OCI-LY1 (cell line): ENCODE measurements at regions not wholly inside any gene's neighbourhood (a gene's known extent, or its start where the extent isn't known, plus 50 kb on each side); places are given as distances from the start of the nearest gene placed in this dataset.

ENCODE experiments used
- H2AFZ ChIP-seq: fragments of 200-600 bp; sonication (generic), shearing (Covaris generic); 2 replicates; pipeline ENCODE4 v1.6.0; 2014; ENCODE audit warnings: antibody characterized with exemption, mild to moderate bottlenecking, low read length
- H3F3A ChIP-seq: fragments of 200-600 bp; sonication (generic), shearing (Covaris generic); 2 replicates; pipeline ENCODE4 v1.6.0; 2014; ENCODE audit warnings: mild to moderate bottlenecking, antibody characterized with exemption, low read length, moderate library complexity; ENCODE audit not compliant: insufficient read depth
- H3K27ac ChIP-seq: fragments of 200-600 bp; sonication (generic); 2 replicates; pipeline ENCODE4 v1.5.1; 2014; ENCODE audit warnings: low read length, mixed run types, mild to moderate bottlenecking, low read depth; ENCODE audit not compliant: poor library complexity, severe bottlenecking
- H3K27me3 ChIP-seq: fragments of 200-600 bp; sonication (generic); 2 replicates; pipeline ENCODE4 v1.6.0; 2014; ENCODE audit warnings: antibody characterized with exemption, mild to moderate bottlenecking, low read length, moderate library complexity; ENCODE audit not compliant: insufficient read depth
- H3K36me3 ChIP-seq: fragments of 200-600 bp; sonication (generic); 2 replicates; pipeline ENCODE4 v1.6.1; 2014; ENCODE audit warnings: mild to moderate bottlenecking, antibody characterized with exemption, low read length, moderate library complexity, mixed read lengths; ENCODE audit not compliant: insufficient read depth
- H3K4me1 ChIP-seq: fragments of 200-600 bp; sonication (generic); 2 replicates; pipeline ENCODE4 v1.5.1; 2014; ENCODE audit warnings: mild to moderate bottlenecking, low read length, moderate library complexity; ENCODE audit not compliant: insufficient read depth, severe bottlenecking
- H3K4me2 ChIP-seq: fragments of 200-600 bp; sonication (generic), shearing (Covaris generic); 2 replicates; pipeline ENCODE4 v1.6.1; 2014; ENCODE audit warnings: low read length
- H3K4me3 ChIP-seq: fragments of 200-600 bp; sonication (generic); 2 replicates; pipeline ENCODE4 v1.5.1; 2014; ENCODE audit warnings: low read length, low read depth, mild to moderate bottlenecking, mixed read lengths; ENCODE audit not compliant: poor library complexity, severe bottlenecking
- H3K79me2 ChIP-seq: fragments of 200-600 bp; shearing (Covaris generic); 2 replicates; pipeline ENCODE4 v1.6.1; 2016; ENCODE audit warnings: mixed run types, low read length, mixed read lengths; ENCODE audit not compliant: insufficient read depth
- H3K9ac ChIP-seq: fragments of 200-600 bp; sonication (generic), shearing (Covaris generic); 2 replicates; pipeline ENCODE4 v1.6.1; 2014; ENCODE audit warnings: mild to moderate bottlenecking, low read length, mixed read lengths
- H3K9me2 ChIP-seq: fragments of 200-600 bp; sonication (generic), shearing (Covaris generic); 2 replicates; pipeline ENCODE4 v1.6.1; 2014; ENCODE audit warnings: low read depth, mild to moderate bottlenecking, low read length, mixed read lengths
- H3K9me3 ChIP-seq: fragments of 200-600 bp; shearing (Covaris generic); 2 replicates; pipeline ENCODE4 v1.6.1; 2014; ENCODE audit warnings: low read length, mixed read lengths
- H4K20me1 ChIP-seq: fragments of 200-600 bp; sonication (generic), shearing (Covaris generic); 2 replicates; pipeline ENCODE4 v1.6.0; 2016; ENCODE audit warnings: mild to moderate bottlenecking, low read length; ENCODE audit not compliant: insufficient read depth
- EZH2 ChIP-seq: fragments of 200-600 bp; sonication (generic), shearing (Covaris generic); IDR thresholded peaks from 2 replicates; pipeline ENCODE4 v1.8.0; 2017; ENCODE audit warnings: borderline replicate concordance, mixed run types, mild to moderate bottlenecking, antibody characterized with exemption, low read length, moderate library complexity, mixed read lengths
- TF ChIP-seq, protein P1 (sequence below): fragments of 200-600 bp; sonication (generic), shearing (Covaris generic); IDR thresholded peaks from 2 replicates; pipeline ENCODE4 v1.5.1; 2017; ENCODE audit warnings: mild to moderate bottlenecking, antibody characterized with exemption, low read length, moderate library complexity, mixed read lengths

DNA sequence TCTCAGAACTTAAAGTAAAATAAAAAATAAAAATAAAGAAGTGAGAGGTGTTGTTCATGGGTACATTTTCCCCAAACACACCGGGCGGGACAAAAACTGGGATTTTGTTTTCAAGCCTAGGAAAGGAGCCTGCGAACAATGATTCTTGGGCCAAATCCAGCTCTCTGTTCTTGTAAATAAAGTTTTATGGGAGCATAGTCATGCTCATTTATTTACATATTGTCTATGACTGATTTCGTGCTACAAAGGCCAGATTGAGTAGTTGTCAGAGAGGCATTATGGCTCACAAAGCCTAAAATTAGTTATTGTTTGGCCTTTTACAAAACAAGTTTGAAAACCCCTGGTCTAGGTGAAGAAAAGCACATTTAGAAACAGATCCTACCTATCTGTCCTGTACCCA is 821.0 kb upstream of the GRAMD2B start:
- Histone ChIP-seq H2AFZ (no peak overlapping the region), H3K4me2 (no peak overlapping the region), H3K4me3 (no peak overlapping the region), H3K27ac (no peak overlapping the region), H3K36me3 (no peaks in the 10 kb centered on the region), H3K4me1 (peaks cover 5% of the 10 kb centered on the region), H3K9me3 (no peaks in the 10 kb centered on the region), H4K20me1 (no peaks in the 10 kb centered on the region), H3K9me2 (no peaks in the 10 kb centered on the region), H3K27me3 (no peaks in the 10 kb centered on the region), H3F3A (no peaks in the 10 kb centered on the region), H3K9ac (no peak overlapping the region), H3K79me2 (no peaks in the 10 kb centered on the region)
- TF ChIP-seq, protein P1, sequence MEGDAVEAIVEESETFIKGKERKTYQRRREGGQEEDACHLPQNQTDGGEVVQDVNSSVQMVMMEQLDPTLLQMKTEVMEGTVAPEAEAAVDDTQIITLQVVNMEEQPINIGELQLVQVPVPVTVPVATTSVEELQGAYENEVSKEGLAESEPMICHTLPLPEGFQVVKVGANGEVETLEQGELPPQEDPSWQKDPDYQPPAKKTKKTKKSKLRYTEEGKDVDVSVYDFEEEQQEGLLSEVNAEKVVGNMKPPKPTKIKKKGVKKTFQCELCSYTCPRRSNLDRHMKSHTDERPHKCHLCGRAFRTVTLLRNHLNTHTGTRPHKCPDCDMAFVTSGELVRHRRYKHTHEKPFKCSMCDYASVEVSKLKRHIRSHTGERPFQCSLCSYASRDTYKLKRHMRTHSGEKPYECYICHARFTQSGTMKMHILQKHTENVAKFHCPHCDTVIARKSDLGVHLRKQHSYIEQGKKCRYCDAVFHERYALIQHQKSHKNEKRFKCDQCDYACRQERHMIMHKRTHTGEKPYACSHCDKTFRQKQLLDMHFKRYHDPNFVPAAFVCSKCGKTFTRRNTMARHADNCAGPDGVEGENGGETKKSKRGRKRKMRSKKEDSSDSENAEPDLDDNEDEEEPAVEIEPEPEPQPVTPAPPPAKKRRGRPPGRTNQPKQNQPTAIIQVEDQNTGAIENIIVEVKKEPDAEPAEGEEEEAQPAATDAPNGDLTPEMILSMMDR: no peak

DNA sequence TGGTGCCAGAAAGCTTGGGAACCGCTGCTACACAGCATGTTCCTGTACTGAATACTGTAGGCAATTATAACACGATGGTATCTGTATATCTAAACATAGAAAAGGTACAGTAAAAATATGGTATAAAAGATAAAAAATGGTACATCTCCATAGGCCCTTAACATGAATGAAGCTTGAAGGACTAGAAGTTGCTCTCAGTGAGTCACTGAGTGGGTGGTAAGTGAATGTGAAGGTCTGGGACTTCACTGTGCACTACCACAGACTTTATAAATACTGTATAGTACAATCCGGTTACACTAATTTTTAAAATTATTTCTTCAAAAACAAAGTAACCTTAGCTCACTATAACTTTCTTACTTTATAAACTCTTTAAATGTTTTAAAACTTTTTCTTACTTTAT is 819.9 kb upstream of the GRAMD2B start:
- Histone ChIP-seq H3F3A (no peaks in the 10 kb centered on the region), H3K79me2 (no peaks in the 10 kb centered on the region), H3K4me3 (no peak overlapping the region), H2AFZ (no peak overlapping the region), H3K36me3 (no peaks in the 10 kb centered on the region), H3K27me3 (no peaks in the 10 kb centered on the region), H3K4me1 (peaks cover 7% of the 10 kb centered on the region), H3K27ac (no peak overlapping the region), H3K9me3 (no peaks in the 10 kb centered on the region), H4K20me1 (no peaks in the 10 kb centered on the region), H3K9me2 (no peaks in the 10 kb centered on the region), H3K4me2 (no peak overlapping the region), H3K9ac (no peak overlapping the region)
- TF ChIP-seq EZH2: no peak
- TF ChIP-seq, protein P1: no peak

DNA sequence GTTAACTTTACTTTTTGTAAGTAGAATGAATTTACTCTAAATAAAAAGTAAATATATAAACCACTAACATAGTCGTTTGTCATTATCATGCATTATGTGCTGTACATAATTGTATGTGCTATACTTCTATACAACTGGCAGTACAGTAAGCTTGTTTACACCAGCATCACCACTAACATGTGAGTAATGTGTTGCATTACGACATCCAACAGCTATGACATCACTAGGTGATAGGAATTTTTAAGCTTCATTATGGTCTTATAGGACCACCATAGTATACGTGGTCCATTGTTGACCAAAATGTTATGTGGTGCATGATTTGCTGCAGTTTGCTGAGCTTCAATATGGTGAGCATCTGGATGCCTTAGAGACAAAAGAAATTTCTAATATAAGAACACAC is 819.1 kb upstream of the GRAMD2B start:
- H3K4me3 ChIP-seq: no peak overlapping the region
- H3K9me3 ChIP-seq: no peaks in the 10 kb centered on the region
- no peaks in the 10 kb centered on the region for H3K36me3 ChIP-seq
- no peak overlapping the region for H3K4me2 ChIP-seq
- no peaks in the 10 kb centered on the region for H3K79me2 ChIP-seq
- no peaks in the 10 kb centered on the region for H3K9me2 ChIP-seq
- no peak for TF ChIP-seq EZH2
- TF ChIP-seq, protein P1: no peak
- H4K20me1 ChIP-seq: no peaks in the 10 kb centered on the region
- H2AFZ ChIP-seq: no peak overlapping the region
- no peaks in the 10 kb centered on the region for H3K27me3 ChIP-seq
- H3K27ac ChIP-seq: no peak overlapping the region
- H3K9ac ChIP-seq: no peak overlapping the region
- H3K4me1 ChIP-seq: peaks cover 7% of the 10 kb centered on the region
- no peaks in the 10 kb centered on the region for H3F3A ChIP-seq
